ENCODE measurements at regions not wholly inside any gene's neighbourhood (a gene's known extent, or its start where the extent isn't known, plus 50 kb on each side); places are given as distances from the start of the nearest gene placed in this dataset.

- DNase-seq (ENCODE audit: low read depth): no peak
Observed at GRCh38 chr17:73983621-73984400, 219.7 kb upstream of the RPL38 start.

DNA sequence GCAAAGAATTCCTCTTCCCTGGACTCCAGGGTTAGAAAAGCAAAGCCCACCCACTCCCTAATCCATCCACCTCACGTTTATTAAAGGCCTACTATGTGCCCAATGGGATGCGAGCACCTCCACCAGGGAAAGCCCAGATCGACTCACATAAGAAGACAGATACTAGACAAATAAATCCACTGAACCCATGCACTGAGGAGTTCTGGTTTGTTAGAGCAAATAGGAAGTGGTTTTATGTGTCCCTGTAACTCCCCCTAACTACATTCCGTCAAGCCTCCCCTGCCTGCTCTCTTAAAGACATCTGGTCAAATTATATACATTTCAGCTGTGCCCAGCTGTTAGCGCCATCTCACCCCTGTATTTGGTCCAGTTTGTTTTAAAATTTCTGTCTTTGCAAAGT is 218.5 kb upstream of the RPL38 start:
- DNase-seq (ENCODE audit: low read depth): no peak

DNA sequence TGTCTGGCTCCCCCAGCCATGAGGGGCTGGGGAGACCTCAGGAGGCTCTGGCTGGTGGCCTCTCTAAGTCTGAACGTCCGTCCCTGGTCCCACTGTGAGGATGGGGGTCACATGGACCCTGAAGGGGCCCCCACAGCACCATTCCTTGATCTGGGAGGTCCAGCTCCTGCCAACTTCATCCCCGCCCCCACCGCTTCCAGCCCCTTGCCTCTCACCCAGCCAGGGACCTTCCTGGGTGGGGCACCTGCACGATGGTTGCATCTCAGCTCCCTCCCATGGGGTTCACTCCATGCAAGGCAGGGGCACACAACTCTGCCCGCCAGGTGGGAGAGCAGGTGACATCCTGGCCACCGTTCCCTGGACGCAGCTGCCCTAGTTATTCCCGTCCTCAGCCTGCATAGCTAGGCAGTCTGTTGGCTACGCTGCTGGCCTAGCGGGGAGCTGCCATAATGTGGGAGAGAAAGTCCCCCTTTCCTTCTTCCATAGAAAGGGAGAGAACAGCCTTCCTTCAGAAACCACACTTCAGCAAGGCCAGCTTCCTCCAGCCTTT is 217.9 kb upstream of the RPL38 start:
- no peak for DNase-seq (ENCODE audit: low read depth)

GRCh38 chr17:73986641-73987177 is 216.8 kb upstream of the RPL38 start:
- no peak for DNase-seq (ENCODE audit: low read depth)

DNA sequence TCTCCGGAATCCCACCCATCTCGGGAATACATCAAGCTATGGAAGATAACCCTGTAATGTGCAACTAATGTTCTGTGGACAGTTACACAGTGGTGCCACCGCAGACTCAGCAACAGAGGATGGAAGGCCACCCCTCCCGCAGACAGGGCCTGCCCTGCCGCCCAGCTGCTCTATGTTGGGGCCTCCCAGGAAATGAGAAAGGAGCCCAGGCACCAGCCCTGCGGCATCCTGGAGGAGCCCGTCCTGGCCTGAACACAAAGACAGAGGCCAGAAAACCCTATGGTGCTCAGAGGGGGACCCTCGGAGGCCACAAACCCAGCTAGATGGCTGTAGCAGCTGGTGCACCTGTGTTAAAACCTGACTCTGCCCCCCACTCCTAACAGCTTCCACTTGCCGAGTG is 216.1 kb upstream of the RPL38 start:
- DNase-seq (ENCODE audit: low read depth): no peak

DNA sequence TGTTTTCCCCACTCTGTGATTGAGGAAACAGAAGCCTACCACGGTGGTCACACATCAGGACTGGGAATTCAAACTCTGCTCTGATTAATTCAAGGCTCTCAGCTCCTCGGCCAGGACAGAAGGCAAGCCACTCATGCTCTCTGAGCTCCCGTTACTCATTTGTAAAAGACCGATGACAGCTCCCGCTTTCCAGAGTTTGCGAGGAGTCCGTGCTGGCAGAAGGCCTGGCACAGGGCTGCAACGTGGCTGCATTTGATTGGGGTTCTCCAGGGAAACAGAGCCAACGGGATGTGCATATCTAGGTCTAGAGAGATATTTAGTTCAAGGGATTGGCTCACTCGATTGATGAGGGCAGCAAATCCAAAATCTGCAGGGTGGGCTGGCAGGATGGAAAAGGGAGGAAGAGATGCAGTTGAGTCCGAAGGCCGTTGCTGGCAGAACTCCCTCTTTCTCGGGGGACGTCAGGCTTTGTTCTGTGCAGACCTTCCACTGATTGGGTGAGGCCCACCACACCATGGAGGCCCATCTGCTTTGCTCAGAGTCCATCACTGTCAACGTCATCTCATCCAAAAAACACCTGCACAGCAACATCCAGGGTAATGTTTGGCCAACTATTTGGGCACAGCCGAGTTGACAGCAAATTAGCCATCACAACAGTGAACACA is 215.5 kb upstream of the RPL38 start:
- no peak for DNase-seq (ENCODE audit: low read depth)

DNA sequence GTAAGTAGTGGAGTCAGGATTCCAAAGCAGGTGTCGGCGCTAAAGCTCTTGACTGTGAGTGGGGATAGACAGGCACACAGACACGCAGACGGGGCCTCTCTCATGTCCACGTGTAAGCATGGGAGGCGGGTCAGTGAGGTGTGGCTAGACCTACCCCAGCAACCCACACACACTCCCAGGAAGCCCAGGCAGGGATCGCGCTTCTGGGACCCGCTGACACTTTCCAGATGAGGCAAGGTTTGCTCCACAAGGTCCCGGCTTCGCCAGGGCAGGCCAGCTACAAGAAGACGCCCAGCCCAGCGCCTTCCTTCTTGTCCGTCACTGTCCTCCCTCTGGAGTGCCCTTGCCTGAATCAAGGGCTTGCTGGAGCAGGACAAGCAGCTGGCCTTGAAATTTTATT is 213.8 kb upstream of the RPL38 start:
- no peak for DNase-seq (ENCODE audit: low read depth)

DNA sequence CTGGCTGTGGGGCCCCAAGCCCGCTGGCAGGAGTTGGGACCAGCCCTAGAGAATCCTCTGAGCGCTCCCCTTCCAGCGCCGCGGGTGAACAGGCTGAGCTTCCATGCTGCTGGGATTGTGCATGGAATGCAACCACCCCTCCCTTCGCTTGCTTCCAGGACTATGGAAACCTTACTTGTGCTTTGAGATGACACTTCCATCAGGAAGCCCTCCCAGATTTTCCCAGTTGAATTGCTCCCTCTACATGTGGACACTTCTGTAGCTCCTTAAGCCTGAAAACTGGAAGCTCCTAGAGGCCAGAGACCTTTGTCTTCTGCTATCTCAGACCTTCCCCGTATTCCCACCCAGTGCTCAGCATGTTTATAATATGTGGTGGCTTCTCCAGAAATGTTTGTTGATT is 213.2 kb upstream of the RPL38 start:
- no peak for DNase-seq (ENCODE audit: low read depth)

- no peak for DNase-seq (ENCODE audit: low read depth)
Observed at GRCh38 chr17:73991260-73991659, 212.2 kb upstream of the RPL38 start.

DNA sequence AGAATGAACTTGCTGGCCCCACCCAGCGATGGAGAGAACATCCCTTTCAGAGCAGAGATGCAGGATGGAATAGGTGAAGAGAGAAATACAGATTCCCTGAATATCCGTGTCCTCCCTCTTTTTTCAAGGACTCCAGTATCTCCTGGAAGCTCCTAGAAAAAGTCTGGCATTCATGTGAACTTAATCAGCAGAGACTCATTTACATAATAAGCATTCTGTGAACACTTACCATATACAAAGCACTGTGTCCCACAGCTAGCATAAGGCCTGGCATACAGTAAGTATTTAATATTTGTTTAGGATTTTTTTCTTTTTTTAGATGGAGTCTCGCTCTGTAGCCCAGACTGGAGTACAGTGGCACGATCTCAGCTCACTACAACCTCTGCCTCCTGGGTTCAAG is 208.5 kb upstream of the RPL38 start:
- DNase-seq (ENCODE audit: low read depth): no peak

GRCh38 chr17:73997059-73997458 is 206.4 kb upstream of the RPL38 start:
- DNase-seq (ENCODE audit: low read depth): no peak

- no peak for DNase-seq (ENCODE audit: low read depth)
Observed at GRCh38 chr17:73998249-73998648, 205.2 kb upstream of the RPL38 start.

DNA sequence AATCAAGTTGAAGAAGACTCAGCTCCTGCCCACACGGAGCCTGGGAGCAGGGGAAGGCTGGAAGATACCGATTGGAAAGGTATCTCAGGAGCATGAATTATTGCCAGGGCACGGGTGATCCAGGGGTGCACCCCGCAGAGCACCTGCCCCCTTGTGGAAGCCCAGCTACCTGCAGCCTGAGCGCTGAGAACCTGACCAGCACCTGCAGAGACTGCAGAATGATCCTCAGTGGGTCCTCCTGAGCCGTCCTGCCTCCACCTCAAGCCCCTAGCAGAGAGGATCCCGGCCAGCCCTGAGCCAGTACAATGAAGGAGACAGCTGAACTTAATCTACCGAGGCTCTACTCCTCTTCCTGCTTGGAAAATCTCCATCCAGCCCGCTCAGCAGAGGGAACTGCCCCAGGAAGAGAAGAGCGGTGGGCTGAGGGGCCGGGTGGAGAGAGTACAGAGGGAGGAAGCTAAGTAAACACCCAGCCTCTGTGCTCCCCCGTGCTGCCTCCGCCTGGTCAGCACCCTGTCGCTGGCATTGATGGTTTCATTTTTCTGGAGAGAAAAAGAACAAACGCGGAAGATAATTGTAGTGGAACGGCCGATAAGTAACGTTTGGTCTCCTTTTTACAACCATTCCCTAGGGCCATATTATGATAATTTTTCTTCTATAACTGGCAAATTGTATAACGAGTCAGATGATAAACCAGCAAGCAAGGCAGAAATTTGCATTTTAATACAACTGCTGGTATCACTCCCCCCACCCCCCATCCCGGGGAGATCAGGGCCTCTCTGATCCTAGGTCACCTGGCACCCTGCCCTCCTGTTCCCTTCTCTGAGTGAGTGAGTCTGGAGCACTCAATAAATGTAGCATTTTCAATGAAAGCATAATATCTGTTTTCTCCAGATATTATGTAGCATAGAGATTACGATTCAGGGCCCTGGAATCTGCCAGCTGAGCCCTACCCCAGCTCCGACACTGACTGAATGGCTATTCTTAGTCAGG is 204.5 kb upstream of the RPL38 start:
- DNase-seq (ENCODE audit: low read depth): peak; percentile 27

DNA sequence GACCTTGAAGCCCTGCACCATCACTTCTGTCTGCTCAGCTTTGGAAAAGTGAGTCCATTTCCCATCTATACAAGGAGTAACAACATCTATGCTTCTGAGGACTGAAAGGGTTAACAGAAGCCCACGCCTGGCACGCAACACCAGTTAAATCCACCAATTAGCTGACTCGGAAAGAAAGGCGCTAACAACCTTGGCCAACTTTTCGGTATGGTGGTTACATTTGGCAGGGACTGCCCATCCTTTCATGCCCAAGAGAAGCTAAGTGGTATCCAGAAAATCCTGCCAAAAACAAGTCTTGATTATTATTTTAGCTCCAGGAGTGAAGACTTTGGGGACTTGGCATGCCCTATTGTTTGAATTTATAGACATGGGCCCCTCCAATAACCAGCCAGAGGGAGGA is 202.3 kb upstream of the RPL38 start:
- DNase-seq (ENCODE audit: low read depth): no peak

DNA sequence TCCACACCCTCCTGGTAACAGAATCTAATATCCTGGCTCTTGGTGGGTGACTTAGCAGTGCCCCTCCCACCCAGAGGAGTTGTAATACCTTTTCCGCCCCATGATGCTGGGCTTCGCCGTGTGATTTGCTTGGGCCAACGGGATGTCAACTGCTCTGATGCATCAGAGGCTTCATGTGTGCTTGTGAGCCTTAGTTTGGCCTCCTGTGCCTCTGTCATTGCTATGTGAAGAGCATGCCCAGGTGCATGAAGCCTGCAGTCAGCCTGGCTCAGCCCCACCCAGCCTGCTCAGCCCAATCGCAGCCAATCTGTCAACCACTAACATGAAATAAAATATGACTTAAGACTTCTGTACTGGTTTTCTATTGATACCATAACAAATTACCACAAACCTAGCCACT is 201.2 kb upstream of the RPL38 start:
- DNase-seq (ENCODE audit: low read depth): no peak

- no peak for DNase-seq (ENCODE audit: low read depth)
Observed at GRCh38 chr17:74004056-74004455, 199.4 kb upstream of the RPL38 start.

DNA sequence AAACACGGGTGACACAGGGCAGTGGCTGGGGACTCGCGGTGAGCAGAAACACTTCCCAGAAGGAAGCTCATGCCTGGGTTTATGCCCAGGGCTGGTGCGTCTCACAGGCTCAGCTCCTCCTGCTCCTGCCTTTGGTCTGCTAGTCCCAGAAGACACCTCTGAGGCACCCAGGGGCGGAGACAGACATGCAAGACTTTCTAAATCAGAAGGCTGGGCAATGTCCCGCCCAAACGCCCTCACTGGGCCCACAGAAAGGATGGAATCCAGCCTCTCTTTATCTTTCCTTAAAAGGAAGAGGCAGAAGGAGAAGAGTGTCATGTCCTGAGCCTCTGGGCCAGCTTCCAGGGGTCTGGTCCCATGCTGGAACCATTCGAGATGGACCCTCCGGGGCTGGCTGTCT is 197.7 kb upstream of the RPL38 start:
- DNase-seq (ENCODE audit: low read depth): no peak

- DNase-seq (ENCODE audit: low read depth): no peak
Observed at GRCh38 chr17:74006371-74006770, 197.1 kb upstream of the RPL38 start.

GRCh38 chr17:74008196-74008595 is 195.3 kb upstream of the RPL38 start:
- DNase-seq (ENCODE audit: low read depth): no peak

GRCh38 chr17:74009056-74009625 is 194.3 kb upstream of the RPL38 start:
- no peak for DNase-seq (ENCODE audit: low read depth)

- DNase-seq (ENCODE audit: low read depth): no peak
Observed at GRCh38 chr17:74010903-74011302, 192.6 kb upstream of the RPL38 start.

DNA sequence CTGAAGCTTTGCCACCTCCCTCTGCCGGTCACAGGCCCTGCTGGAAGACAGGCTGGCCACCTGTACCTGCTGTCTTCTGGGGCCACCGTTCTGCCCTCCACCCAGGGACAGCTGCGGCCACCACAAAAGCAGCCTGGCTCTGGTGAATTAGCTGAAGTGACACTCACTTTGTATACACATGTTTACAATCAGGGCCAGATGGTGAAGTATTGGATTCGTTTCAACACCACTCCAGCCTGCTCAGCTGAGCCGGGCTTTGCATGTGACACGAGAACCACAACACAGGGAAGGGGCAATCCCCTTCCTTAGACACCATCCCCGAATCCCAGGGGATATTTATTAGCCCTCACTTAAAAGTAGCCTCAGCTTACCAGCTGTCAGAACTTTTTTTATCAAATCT is 191.5 kb upstream of the RPL38 start:
- no peak for DNase-seq (ENCODE audit: low read depth)

Measured in stimulated activated CD8-positive, alpha-beta memory T cell treated with anti-CD3 and anti-CD28 coated beads, Interleukin-15, amount 100 ng/mL, for 1 hour (primary cell).